ES-I3 (cell line): ENCODE measurements at regions not wholly inside any gene's neighbourhood (a gene's known extent, or its start where the extent isn't known, plus 50 kb on each side); places are given as distances from the start of the nearest gene placed in this dataset.
"Not testable (repeated sequence)": the region's sequence is repeated elsewhere in the genome, so short reads cannot be mapped to it uniquely, and the experiment has no call there.

Source experiments
- H3K36me3 ChIP-seq: 2 replicates; pipeline ENCODE4 v1.6.1; 2013; ENCODE audit warnings: mild to moderate bottlenecking, low read length, control low read depth, moderate library complexity; ENCODE audit not compliant: insufficient read depth
- H3K4me1 ChIP-seq: 2 replicates; pipeline ENCODE4 v1.6.1; 2013; ENCODE audit warnings: mild to moderate bottlenecking, control low read depth, low read length; ENCODE audit not compliant: insufficient read depth
- H3K9ac ChIP-seq: 2 replicates; pipeline ENCODE4 v1.6.1; 2013; ENCODE audit warnings: low read depth, mild to moderate bottlenecking, low read length, moderate library complexity
- H3K9me3 ChIP-seq: 2 replicates; pipeline ENCODE4 v1.6.1; 2013; ENCODE audit warnings: mild to moderate bottlenecking, low read length, moderate library complexity; ENCODE audit not compliant: control insufficient read depth, insufficient read depth

DNA sequence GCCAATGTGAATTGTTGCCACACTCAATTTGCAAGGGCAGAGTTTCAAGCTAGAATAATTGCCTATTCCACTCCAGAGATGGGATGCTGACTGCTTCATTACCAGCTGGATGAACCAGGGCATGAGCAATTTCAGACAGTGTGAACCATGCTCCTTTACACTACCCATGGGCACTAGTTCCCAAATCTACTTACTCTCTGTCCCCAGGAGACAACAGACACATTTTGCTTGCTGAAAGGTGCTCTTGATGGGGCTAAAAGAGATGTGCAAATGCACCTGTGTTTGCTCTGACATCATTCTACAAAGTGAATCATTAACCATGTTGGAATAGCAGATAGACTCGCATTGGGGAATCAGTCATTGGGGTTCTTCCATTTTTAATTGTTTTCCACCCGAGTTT lies 522.3 kb upstream of the NUDT12 start:
- peaks cover 11% of the 10 kb centered on the region for H3K4me1 ChIP-seq
- H3K9ac ChIP-seq, result no peak overlapping the region
- H3K9me3 ChIP-seq, result no peaks in the 10 kb centered on the region
- no peaks in the 10 kb centered on the region for H3K36me3 ChIP-seq

DNA sequence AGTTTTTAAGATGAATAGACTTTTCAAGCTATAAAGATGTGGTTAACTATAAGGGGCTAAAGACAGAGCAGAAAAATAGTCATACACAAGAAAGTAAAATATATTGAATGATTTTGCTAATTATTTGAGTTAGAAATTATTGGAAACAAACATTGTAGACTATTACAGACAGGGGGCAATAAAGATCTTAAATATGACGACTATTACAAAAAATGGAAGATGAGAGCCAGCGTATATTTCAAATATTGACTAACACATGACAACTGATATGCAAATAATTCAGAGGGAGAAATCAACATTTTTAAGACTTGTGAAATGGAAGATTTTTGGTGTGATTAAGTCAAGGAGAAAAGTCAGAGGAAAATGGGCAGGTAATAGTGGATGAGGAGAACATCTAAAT lies 520.2 kb upstream of the NUDT12 start:
- Histone ChIP-seq H3K36me3 (no peaks in the 10 kb centered on the region), H3K9ac (no peak overlapping the region), H3K4me1 (peaks cover 3% of the 10 kb centered on the region; the same call in 1 of the 2 replicates), H3K9me3 (no peaks in the 10 kb centered on the region)

DNA sequence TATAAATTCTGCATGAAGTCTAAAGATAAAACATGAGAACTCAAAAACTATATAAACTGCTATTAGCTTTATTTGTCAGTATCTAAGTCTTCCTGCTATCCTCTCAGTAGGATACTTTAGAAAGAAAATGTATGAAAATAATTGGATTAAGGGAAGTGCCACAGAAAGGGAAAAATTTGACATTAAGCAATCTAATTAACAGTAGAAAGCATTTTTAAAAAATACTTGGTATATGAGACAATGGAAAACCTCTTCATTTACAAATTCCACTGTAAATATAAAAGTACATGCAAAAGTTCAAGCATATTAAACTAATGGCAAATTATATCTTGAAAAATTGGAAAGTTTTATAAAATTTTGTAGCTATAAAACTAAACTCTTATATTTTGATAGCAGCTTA lies 518.6 kb upstream of the NUDT12 start:
- peaks cover 3% of the 10 kb centered on the region; the same call in 1 of the 2 replicates for H3K4me1 ChIP-seq
- H3K9me3 ChIP-seq, result no peaks in the 10 kb centered on the region
- no peaks in the 10 kb centered on the region for H3K36me3 ChIP-seq
- H3K9ac ChIP-seq, result no peak overlapping the region

DNA sequence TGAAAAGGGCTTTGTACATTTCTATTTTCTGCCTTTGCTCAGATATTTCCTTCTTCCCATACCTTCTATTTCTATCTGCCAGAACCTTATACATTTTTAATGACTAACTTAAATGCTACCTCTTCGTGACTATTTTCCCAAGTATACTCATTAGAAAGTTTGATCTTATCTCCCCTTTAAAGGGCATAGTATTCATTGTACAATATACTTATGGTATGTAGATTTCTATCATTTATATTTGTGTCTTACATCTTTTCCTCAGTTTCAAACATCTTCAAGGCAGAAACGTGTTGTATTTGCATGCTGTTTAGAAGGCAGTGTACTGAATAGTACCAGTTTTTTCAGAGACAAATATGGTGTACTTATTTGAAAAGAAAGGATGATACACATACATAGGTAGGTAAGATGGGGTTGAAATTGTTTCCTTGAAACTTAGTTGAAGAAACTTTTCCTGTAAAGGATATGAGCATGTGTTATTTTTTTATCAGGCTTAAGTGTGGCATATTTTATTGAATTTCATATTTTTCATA lies 518.1 kb upstream of the NUDT12 start:
- Histone ChIP-seq H3K36me3 (no peaks in the 10 kb centered on the region), H3K4me1 (peaks cover 3% of the 10 kb centered on the region; the same call in 1 of the 2 replicates), H3K9me3 (no peaks in the 10 kb centered on the region), H3K9ac (no peak overlapping the region; the same call in 1 of the 2 replicates)

DNA sequence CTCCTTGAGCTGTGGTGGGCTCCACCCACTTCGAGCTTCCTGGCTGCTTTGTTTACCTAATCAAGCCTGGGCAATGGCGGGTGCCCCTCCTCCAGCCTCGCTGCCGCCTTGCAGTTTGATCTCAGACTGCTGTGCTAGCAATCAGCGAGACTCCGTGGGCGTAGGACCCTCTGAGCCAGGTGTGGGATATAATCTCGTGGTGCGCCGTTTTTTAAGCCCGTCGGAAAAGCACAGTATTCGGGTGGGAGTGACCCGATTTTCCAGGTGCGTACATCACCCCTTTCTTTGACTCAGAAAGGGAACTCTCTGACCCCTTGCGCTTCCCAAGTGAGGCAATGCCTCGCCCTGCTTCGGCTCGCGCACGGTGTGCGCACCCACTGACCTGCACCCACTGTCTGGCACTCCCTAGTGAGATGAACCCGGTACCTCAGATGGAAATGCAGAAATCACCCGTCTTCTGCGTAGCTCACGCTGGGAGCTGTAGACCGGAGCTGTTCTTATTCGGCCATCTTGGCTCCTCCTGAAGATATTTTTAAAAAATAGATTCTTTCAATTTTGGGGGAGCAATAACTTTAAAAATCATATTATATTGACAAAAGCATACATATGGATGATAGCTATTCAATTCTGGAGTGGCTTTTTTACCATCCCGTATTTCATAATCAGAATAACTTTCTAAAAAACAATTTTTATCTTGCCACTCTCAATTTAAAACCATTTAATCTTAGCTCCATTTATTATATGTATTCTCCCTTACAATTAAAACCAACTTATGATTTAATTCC lies 517.5 kb upstream of the NUDT12 start:
- H3K36me3 ChIP-seq, H3K9me3 ChIP-seq: not testable (repeated sequence)
- peak overlapping the region; percentile 28; the same call in 1 of the 2 replicates for H3K9ac ChIP-seq

DNA sequence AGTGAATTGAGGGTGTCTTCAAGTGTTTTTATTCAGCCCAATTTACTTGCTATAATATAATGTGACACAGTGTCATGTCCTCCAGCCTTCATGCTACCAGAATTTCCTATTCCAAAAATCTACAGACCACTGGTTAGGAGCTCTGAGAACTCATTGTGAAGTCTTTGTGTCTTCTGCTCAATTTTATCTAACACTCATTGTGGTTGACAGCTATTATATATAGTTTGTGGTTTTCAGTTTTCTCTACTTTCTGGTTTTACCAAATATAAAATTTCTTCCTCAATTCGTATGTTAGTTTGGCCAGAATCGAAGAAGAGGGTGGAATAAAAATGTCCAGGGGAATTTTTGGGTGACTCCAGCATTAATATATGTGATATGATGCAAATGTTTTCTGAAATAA lies 509.3 kb upstream of the NUDT12 start:
- no peak overlapping the region for H3K9ac ChIP-seq
- peaks cover 3% of the 10 kb centered on the region for H3K9me3 ChIP-seq
- no peaks in the 10 kb centered on the region; the same call in 1 of the 2 replicates for H3K36me3 ChIP-seq
- H3K4me1 ChIP-seq, result no peaks in the 10 kb centered on the region; the same call in 1 of the 2 replicates

More for the DNA sequence above, 517.5 kb upstream of the NUDT12 start:
- not testable (repeated sequence) for H3K4me1 ChIP-seq

DNA sequence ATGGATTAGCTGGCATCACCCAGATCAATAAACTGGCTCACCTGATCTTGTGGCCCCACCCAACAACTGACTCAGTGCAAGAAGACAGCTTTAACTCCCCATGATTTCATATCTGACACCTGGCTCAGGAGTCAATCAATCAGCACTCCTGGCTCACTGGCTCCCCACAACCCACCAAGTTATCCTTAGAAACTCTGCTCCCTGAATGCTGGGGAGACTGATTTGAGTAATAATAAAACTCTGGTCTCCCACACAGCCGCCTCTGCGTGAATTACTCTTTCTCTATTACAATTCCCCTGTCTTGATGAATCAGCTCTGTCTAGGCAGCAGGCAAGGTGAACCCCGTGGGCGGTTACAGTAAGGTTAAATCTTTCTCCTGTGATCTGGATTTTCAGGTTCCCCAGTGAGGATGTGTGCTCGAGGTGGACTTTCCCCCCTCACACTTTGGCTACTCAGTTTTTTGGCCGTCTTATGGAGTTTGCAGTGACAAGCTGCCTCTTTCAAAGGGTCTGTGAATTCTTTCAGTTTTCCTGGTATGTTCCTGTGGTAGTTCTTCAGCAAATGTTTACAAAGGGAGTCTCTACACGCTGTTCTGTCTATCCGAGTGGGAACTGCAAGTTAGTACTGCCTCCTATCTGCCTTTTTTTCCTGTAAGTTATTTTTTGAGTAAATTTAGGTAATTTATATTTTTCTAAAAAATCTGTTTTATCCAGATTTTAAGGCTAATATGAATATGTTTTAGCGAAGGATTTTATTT lies 500.2 kb upstream of the NUDT12 start:
- H3K36me3 ChIP-seq, result no peaks in the 10 kb centered on the region; the same call in 1 of the 2 replicates
- peaks cover 7% of the 10 kb centered on the region for H3K9me3 ChIP-seq
- H3K4me1 ChIP-seq, result no peaks in the 10 kb centered on the region
- no peak overlapping the region for H3K9ac ChIP-seq

DNA sequence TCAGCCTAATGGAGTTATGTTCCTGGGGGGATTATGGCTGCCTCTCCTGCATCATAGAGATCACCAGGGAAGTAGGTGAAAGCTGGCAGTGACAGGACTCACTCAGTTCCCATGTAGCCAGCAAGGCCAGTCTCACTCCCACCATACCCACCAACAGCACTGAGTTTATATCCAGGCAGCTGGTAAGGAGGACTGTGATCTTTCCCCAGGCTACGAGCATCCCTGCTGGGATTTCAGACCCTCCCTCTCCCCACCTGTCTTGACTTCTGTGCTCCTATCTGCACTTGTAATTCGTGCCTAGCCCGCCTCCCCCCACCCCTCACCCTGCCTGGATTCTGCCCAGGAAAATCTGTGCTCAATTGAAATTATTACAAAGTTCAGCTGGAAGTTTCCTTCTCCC lies 499.1 kb upstream of the NUDT12 start:
- no peaks in the 10 kb centered on the region for H3K4me1 ChIP-seq

DNA sequence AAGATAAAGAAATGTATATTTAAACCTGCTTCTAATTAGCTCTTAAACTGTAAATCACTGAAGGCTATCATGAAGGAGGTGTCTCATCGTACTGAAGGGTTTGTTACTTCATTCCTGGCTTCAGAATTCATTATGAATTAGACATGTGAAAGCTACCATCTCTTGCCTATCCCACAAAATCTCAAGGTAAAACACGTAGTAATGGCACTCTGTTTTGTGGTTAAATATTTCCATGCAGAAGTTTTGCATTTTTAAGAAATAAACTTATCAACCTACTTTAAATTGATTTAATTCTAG lies 490.7 kb upstream of the NUDT12 start:
- no peaks in the 10 kb centered on the region for H3K4me1 ChIP-seq
- H3K9ac ChIP-seq, result no peak overlapping the region
- no peaks in the 10 kb centered on the region for H3K9me3 ChIP-seq
- no peaks in the 10 kb centered on the region for H3K36me3 ChIP-seq

More for the DNA sequence above, 499.1 kb upstream of the NUDT12 start:
- Histone ChIP-seq H3K9ac (no peak overlapping the region), H3K36me3 (no peaks in the 10 kb centered on the region; the same call in 1 of the 2 replicates), H3K9me3 (peaks cover 7% of the 10 kb centered on the region)

DNA sequence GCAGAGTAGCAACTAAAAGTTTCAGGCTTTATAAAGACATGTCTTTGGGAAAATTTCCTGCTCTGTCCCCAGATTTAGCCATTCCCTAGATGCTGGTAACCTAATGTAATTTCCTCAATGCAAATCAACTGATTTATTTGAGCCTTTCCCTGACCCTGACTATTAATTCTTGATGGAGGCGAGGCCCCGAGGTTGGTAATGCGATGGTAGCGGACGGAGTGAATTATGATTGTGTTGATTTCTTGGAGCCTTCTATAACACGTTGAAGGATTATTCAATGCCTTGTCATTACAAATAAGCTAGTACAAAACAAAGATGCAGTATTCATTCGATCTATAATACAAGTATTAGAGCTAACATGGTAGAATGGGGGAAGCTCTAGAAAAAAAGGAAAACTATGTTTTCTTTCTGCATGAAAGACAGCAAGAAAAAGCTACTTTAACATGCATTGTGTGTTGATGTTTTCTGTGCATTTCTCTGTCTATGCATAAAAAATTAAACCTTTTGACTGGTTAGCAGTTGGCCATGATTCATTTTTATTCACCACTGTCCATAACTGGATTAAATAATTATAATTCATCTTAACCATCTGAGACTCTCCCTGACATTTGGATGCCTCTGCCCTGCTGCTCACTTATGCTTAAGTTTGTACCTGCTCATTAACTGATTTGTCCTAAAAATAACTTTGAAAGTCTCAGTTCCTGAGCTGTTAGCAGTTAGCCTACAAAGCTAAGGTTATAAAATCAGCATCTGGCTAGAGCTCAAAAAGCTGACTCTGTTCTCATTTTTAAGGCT lies 490.2 kb upstream of the NUDT12 start:
- no peak overlapping the region for H3K9ac ChIP-seq
- no peaks in the 10 kb centered on the region for H3K4me1 ChIP-seq
- no peaks in the 10 kb centered on the region for H3K9me3 ChIP-seq
- no peaks in the 10 kb centered on the region for H3K36me3 ChIP-seq

DNA sequence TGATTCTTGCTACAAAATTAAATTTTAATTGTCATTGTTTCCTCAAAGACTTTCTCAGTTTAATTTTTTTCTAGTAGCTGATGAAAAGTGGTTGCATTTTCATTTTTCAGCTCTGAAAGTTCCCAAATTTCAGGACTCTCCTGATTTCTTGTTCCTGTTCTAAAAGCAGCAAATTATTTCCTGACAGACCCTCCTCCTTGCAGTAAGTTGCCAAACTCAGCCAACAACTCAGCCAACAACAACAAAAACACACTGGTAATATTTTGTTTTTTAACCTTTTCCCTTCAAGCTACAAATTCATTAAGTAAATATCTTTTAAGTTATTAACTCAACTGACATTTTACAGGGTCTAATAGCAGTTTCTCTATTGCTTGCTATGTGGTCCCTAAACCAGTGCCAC lies 487.8 kb upstream of the NUDT12 start:
- Histone ChIP-seq H3K36me3 (no peaks in the 10 kb centered on the region), H3K9me3 (no peaks in the 10 kb centered on the region), H3K9ac (no peak overlapping the region), H3K4me1 (no peaks in the 10 kb centered on the region)

DNA sequence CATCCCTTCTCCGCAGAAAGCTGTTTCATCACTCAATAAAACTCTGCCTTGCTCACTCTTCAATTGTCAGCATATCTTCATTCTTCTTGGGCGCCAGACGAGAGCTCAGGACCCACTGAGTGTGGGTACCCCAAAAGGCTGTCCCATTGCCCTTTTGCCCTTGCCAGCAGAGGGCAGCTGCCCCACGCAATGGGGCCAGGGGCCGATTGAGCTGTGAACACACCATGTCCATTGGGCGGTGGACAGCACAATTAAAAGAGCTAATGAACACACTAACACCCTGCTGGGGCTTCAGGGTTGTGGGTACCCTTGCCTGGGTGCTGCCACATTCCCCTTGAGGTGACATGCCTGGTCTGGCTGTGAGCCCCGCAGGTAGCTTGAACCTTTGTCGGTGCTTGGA lies 487.2 kb upstream of the NUDT12 start:
- no peaks in the 10 kb centered on the region for H3K4me1 ChIP-seq
- no peak overlapping the region for H3K9ac ChIP-seq
- H3K9me3 ChIP-seq, result no peaks in the 10 kb centered on the region
- H3K36me3 ChIP-seq, result no peaks in the 10 kb centered on the region

DNA sequence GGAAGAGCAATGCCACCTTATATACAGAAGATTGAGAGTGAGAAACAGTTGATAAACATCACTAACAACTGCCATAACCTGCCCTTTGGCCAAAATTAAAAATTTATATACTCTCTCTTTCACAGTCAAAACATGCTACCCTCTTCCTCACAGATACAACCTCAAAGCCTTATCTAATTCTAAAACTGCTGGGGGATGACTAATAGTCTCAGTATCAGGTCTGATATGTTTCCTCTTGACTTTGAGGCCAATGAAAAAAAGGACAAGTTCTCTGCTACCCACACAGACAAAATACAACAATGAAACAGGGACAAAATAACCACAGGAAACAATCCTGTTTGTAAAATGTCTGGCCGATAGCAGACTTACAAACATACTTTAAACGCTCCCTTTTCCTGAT lies 485.6 kb upstream of the NUDT12 start:
- Histone ChIP-seq H3K4me1 (no peaks in the 10 kb centered on the region), H3K9ac (no peak overlapping the region), H3K36me3 (no peaks in the 10 kb centered on the region), H3K9me3 (no peaks in the 10 kb centered on the region)

DNA sequence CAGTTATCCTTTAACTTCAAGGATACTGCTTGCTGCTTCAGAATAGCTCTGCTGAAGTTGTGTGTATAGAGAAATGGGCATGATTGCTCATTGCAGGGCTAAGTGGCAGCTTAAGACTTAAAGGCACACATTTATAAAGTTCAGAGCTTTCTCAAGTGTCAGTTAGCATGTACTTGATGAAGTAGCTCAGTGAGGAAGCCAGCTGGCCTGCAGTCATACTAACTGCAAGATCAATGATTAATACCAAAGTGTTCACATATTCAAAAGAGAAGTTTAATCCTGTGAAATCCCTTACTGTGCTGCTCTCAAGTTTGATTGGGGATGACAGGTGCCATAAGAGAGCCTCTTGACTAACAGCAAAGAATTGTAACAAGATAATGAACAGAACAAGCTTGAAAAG lies 483.4 kb upstream of the NUDT12 start:
- no peaks in the 10 kb centered on the region for H3K4me1 ChIP-seq
- no peak overlapping the region for H3K9ac ChIP-seq
- no peaks in the 10 kb centered on the region for H3K36me3 ChIP-seq
- H3K9me3 ChIP-seq, result no peaks in the 10 kb centered on the region
